Keratinocyte (primary cell): ENCODE measurements at regions not wholly inside any gene's neighbourhood (a gene's known extent, or its start where the extent isn't known, plus 50 kb on each side); places are given as distances from the start of the nearest gene placed in this dataset.

Experiments used
- CTCF ChIP-seq, 3 experiments: IDR thresholded peaks in 1 of 3; conservative IDR thresholded peaks in 1 of 3; optimal IDR thresholded peaks in 1 of 3; 2 replicates in 2 of 3; 3 replicates in 1 of 3; pipeline versions ENCODE3 to v1.5.1; 2011; ENCODE audit warnings: low read length in 3 of 3, mild to moderate bottlenecking in 3 of 3, moderate library complexity in 2 of 3, control low read depth in 1 of 3, inconsistent platforms in 1 of 3; ENCODE audit not compliant: insufficient read depth in 2 of 3; ENCODE audit errors: extremely low read depth in 1 of 3
- EZH2 ChIP-seq: IDR thresholded peaks from one replicate; pipeline ENCODE4 v1.6.1; 2012; ENCODE audit warnings: inconsistent platforms, mild to moderate bottlenecking, low read length, moderate library complexity

GRCh38 chr4:34010751-34011519, 2233.4 kb downstream of the ARAP2 start:
- TF ChIP-seq CTCF (optimal IDR thresholded peaks at IDR 0.05 in 1 of 3, IDR thresholded peaks at IDR 0.05 in 1 of 3, conservative IDR thresholded peaks at IDR 0.05 in 1 of 3; ENCODE audit: extremely low read depth in 1 of 3, insufficient read depth in 2 of 3, low read length in 3 of 3) (no peak), EZH2 (no peak)
